ENCODE measurements at regions not wholly inside any gene's neighbourhood (a gene's known extent, or its start where the extent isn't known, plus 50 kb on each side); places are given as distances from the start of the nearest gene placed in this dataset.
A peak's percentile ranks its signal among the peaks of the same experiment; 100 is the strongest.
"Not testable (repeated sequence)": the region's sequence is repeated elsewhere in the genome, so short reads cannot be mapped to it uniquely, and the experiment has no call there.

DNA sequence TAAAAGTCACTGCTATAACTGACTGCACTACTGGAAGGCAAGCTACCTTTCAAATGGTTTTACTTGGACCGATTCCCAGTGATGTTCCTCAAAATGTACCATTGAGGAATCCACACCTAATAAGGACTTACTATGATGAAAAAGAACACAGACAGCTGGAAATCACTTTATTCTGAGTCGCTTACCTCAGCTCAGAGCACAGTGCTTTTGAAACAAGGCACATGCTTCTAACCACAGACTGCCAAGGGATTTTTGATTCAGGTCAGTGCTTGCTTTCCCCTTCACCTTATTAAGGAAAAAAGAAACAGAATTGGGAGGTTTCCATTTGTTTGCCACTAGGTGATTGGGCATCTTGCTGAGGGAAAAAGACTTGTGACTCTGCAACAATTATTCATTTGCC, 707.5 kb upstream of the FSHR start:
- DNase-seq (ENCODE audit: low spot score), result no peak

- no peak for DNase-seq (ENCODE audit: low spot score)
These were observed 706.5 kb upstream of the FSHR start for GRCh38 chr2:49860834-49861233.

DNA sequence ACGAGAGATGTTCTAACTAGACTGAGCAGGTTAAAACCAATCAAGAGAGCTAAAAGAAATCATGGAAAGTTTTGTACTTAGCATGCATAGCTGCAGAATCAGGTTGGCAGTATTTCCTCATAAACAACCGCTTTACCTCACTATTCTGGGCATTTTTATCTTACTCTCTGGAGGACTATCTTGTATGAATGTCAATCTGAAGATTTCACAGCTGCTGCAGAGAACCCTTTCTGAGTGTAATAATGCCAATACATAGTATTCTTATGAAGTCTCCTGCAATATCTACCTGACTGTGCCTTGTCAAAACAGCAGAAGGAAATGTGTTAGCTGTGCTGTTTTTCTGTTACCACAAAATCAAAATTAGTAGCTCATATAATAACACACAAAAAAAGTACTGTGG, 705.9 kb upstream of the FSHR start:
- no peak for DNase-seq (ENCODE audit: low spot score)

DNA sequence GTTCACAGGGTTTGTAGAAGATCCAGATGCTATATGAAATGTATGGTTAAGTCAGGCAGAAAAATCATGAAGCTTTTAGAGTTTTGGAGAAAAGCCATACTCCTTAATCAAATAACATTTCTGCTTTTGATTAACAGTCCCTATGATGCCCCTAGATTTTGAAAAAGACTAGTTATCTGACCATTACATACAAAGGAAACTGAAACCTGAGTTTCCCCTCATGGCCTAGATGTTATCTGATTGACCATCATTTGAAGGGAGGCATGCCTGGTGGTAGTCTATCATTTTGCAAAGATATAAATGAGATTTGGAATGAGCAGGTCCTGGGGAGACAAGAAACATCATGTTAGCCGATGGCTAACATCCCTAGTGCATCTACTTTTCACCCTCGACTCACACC, 704.3 kb upstream of the FSHR start:
- DNase-seq (ENCODE audit: low spot score), result no peak

DNA sequence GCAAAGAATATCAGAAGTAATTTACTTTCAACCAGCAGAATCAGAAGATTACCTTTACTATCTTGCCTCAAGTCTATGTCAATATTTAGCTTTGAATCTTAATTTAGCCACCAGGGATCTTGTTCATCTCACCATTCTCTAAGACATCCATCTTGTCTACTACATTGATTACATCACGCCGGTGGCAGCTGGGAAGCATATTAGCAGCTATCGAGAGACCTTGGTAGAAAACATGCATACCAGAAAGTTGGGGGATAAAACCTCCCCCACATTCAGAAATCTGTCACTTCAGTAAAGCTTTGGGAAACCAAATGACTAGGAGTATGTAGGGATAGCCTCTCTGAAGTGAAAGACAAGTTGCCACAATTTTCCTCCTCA, 703.8 kb upstream of the FSHR start:
- no peak for DNase-seq (ENCODE audit: low spot score)

- no peak for DNase-seq (ENCODE audit: low spot score)
These were observed 703.2 kb upstream of the FSHR start for GRCh38 chr2:49857371-49858112.

DNA sequence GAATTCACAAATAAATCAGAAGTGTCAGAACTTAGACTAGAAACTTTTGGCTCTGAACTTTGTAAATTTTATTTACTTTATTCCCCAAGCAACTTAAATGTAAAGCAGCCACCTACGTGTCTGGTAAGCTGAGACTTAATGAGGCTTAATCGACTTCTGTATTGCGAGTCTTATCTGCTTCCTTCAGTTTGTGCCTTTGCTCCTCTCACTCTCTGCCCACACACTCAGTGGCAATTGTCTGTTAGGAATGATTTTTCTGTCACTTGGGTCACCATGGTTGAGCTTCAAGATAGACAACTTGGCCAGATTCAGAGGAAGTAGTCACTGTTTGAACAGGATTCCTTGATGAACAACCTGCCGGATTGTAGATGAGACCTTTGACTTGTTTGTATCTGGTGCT, 691.4 kb upstream of the FSHR start:
- no peak for DNase-seq (ENCODE audit: low spot score)

- DNase-seq (ENCODE audit: low spot score), result no peak
These were observed 690.7 kb upstream of the FSHR start for GRCh38 chr2:49845021-49845420.

DNA sequence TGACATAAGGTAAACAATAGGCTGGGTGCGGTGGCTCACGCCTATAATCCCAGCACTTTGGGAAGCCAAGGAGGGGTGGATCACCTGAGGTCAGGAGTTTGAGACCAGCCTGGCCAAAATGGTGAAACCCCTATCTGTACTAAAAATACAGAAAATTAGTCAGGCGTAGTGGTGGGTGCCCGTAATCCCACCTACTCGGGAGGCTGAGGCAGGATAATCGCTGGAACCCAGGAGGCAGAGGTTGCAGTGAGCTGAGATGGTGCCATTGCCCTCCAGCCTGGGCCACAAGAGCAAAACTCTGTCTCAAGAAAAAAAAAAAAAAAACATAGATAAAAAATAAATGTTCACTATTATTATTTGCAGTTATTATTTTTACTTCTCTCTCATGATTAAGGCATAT, 689.8 kb upstream of the FSHR start:
- not testable (repeated sequence) for DNase-seq (ENCODE audit: low spot score)

GRCh38 chr2:49843314-49843713, 689.0 kb upstream of the FSHR start:
- DNase-seq (ENCODE audit: low spot score), result no peak

GRCh38 chr2:49840428-49840975, 686.2 kb upstream of the FSHR start:
- no peak for DNase-seq (ENCODE audit: low spot score)

DNA sequence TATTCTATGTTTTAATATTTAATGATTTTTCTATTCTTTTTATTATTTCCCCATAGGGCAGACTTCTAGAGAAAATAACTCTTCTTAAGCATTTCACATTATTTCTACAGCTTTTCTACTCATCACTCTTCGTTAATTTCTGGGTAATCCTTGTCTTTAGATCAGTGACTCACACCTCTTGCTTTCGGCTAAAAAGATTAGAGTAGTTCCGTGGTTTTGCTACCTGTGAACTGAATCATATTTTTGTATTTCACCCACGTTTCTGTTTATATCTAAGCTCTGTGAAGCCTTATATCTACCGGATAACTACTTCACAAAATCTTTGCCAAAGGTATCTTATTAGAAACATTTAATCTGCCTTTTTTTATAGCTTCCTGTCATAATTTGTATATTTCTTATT, 685.5 kb upstream of the FSHR start:
- DNase-seq (ENCODE audit: low spot score), result no peak

GRCh38 chr2:49837561-49838293, 683.4 kb upstream of the FSHR start:
- DNase-seq (ENCODE audit: low spot score), result no peak

DNA sequence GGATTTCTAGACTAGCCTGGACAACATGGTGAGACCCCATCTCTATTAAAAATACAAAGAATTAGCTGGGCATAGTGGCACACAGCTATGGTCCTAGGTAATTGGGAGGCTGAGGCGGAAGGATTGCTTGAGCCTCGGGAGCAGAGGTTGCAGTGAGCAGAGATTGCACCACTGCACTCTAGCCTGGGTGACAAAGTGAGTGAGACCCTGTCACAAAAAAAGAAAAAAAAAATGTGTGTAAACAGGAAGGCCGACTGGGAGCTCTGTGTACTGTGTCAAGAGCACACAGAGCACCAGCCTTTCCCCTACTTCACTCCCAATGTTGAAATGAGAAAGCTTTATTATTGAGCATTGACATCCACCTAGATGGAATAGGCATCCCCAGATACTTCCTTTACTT, 681.7 kb upstream of the FSHR start:
- DNase-seq (ENCODE audit: low spot score), result no peak

DNA sequence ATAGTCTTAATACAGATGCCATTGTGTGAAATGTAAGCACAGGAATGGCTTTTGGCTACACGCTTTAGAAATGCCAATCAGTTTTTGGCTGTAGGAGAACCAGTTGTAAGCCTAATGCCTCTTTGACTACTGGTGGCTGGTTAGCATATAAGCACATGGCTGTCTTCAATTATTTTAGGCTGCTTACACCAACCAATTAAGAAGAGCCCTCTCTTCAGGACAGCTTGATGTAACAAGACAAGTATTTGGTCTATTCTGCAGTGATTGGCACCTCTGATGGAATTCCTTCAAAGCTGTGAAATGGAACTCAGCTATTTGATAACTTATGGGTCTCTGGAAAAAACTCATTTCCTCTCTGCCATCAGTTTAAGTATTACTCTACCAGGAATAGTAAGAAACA, 680.1 kb upstream of the FSHR start:
- DNase-seq (ENCODE audit: low spot score), result no peak

GRCh38 chr2:49832555-49832954, 678.2 kb upstream of the FSHR start:
- no peak for DNase-seq (ENCODE audit: low spot score)

DNA sequence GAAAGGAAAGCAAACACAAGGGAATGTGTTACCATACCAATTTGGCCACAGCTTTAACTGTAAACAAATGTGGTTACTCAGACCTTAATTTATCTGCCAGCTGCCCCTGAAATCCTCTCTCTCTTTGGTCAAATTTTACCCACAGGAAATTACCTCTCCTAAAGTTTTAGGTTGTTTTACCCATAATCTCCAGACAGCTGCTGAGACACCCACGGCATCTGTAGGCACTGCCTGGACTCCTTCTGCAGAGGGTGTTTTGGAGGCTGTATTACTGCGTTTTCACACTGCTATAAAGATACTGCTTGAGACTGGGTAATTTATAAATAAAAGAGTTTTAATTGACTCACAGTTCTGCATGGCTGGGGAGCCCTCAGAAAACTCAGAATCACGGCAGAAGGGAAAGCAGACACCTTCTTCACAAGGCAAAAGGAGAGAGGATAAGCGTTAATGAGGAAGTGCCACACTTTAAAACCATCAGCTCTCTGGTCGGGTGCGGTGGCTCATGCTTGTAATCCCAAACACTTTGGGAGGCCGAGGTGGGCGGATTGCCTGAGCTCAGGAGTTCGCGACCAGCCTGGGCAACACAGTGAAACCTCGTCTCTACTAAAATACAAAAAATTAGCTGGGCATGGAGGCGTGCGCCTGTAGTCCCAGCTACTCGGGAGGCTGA, 677.5 kb upstream of the FSHR start:
- DNase-seq (ENCODE audit: low spot score), result no peak

- DNase-seq (ENCODE audit: low spot score), result no peak
These were observed 676.5 kb upstream of the FSHR start for GRCh38 chr2:49830846-49831245.

- DNase-seq (ENCODE audit: low spot score), result no peak
These were observed 673.1 kb upstream of the FSHR start for GRCh38 chr2:49827366-49827765.

DNA sequence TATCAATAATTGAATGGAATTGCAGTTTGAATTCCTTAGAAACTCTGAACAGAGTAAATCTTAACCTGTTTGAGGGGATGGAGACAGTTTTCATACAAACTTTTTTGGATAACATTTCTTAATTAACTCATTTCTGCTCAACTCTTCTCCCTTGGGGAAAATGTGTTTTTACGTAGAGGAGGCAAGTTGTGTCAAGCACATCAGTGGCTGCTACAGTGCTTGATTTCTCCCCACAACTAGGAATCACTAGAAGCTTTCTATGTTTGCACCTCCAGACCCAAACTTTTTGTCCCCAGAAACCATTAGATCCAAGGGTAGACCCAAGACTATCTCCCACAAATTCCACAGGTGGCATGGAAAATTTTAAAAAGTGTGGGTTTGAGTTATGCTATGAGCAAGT, 658.9 kb upstream of the FSHR start:
- no peak for DNase-seq (ENCODE audit: low spot score)

- DNase-seq (ENCODE audit: low spot score), result no peak
These were observed 658.4 kb upstream of the FSHR start for GRCh38 chr2:49812730-49813129.

DNA sequence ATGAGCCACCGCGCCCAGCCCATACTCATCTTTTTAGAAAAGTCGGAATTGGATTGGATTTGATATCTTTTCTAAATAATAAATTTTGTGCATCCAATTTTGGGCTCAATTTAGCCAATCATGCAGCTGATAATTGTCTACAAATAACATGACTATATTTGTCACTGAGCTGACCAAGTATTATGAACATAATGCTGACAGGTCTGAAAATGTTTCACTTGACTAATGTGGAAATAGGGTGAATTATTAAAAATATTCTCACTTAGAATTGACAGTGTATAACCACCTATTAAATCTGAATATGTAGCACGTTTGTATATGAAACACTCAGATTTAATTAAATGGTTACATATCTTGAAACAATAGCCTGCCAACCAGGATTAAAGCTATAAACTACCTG, 657.2 kb upstream of the FSHR start:
- DNase-seq (ENCODE audit: low spot score), result no peak

DNA sequence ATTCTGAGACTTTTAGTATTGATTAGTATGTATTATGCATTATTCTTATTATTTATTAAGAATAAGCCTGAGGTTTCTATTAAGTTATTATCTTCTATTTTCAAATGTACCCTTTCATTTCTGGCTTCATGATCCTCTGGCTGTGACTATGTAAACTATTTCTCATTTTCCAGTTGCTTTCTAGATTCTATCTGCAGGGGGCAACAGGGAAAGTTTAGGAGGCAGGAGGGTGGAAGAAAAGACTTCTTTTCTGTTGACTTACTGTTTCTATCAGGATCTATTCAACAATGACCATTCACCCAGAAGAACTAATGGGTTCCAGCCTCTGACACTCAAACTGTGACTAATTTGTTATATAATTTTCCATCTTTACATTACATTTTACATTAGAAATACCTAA, 653.4 kb upstream of the FSHR start:
- peak; percentile 1 for DNase-seq (ENCODE audit: low spot score)

Measured in HuH-7 (cell line).